ENCODE measurements at regions not wholly inside any gene's neighbourhood (a gene's known extent, or its start where the extent isn't known, plus 50 kb on each side); places are given as distances from the start of the nearest gene placed in this dataset.

GRCh38 chr18:30858560-30858959, 184.0 kb downstream of the DSC3 start:
- H3K4me3 ChIP-seq (replicated peaks in 1 of 4; ENCODE audit: control extremely low read depth in 1 of 4, insufficient read depth in 1 of 4, low read depth in 3 of 4, low read length in 4 of 4) = no peak overlapping the region
- no peaks in the 10 kb centered on the region for H3K36me3 ChIP-seq (ENCODE audit: control insufficient read depth, insufficient read depth, low read length)
- no peak overlapping the region for H3K9ac ChIP-seq (ENCODE audit: insufficient read depth, low read length)
- TF ChIP-seq CTCF (conservative IDR thresholded peaks at IDR 0.05 in 1 of 2, IDR thresholded peaks at IDR 0.05 in 1 of 2; ENCODE audit: low read depth in 1 of 2, low read length in 2 of 2) = no peak
- TF ChIP-seq EZH2 (IDR thresholded peaks at IDR 0.05; ENCODE audit: low read length, missing control alignments) = no peak
- H3K4me2 ChIP-seq (ENCODE audit: extremely low read depth, insufficient read depth, low read length) = no peak overlapping the region
- no peaks in the 10 kb centered on the region for H3K27me3 ChIP-seq (ENCODE audit: control insufficient read depth, insufficient read depth, low read length)
- no peaks in the 10 kb centered on the region for H3K9me3 ChIP-seq (ENCODE audit: control insufficient read depth, insufficient read depth, low read depth, low read length)
- H2AFZ ChIP-seq (ENCODE audit: low read length) = no peak overlapping the region
- H3K4me1 ChIP-seq (ENCODE audit: control insufficient read depth, extremely low read depth, insufficient read depth, low read length) = no peaks in the 10 kb centered on the region
- no peak for DNase-seq (ENCODE audit: low read depth in 2 of 2)
- no peaks in the 10 kb centered on the region for H3K79me2 ChIP-seq (ENCODE audit: control insufficient read depth, insufficient read depth, low read length)
- no peaks in the 10 kb centered on the region for H4K20me1 ChIP-seq (ENCODE audit: control insufficient read depth, extremely low read depth, insufficient read depth, low read length)
- no peak overlapping the region for H3K27ac ChIP-seq (ENCODE audit: insufficient read depth, low read length)

- Histone ChIP-seq H2AFZ (ENCODE audit: low read length) (no peak overlapping the region), H3K27ac (ENCODE audit: insufficient read depth, low read length) (no peak overlapping the region), H3K9ac (ENCODE audit: insufficient read depth, low read length) (no peak overlapping the region), H3K79me2 (ENCODE audit: control insufficient read depth, insufficient read depth, low read length) (no peaks in the 10 kb centered on the region), H3K4me1 (ENCODE audit: control insufficient read depth, extremely low read depth, insufficient read depth, low read length) (no peaks in the 10 kb centered on the region), H3K9me3 (ENCODE audit: control insufficient read depth, insufficient read depth, low read depth, low read length) (no peaks in the 10 kb centered on the region), H4K20me1 (ENCODE audit: control insufficient read depth, extremely low read depth, insufficient read depth, low read length) (no peaks in the 10 kb centered on the region), H3K4me2 (ENCODE audit: extremely low read depth, insufficient read depth, low read length) (no peak overlapping the region), H3K36me3 (ENCODE audit: control insufficient read depth, insufficient read depth, low read length) (no peaks in the 10 kb centered on the region), H3K4me3 (replicated peaks in 1 of 4; ENCODE audit: control extremely low read depth in 1 of 4, insufficient read depth in 1 of 4, low read depth in 3 of 4, low read length in 4 of 4) (no peak overlapping the region), H3K27me3 (ENCODE audit: control insufficient read depth, insufficient read depth, low read length) (no peaks in the 10 kb centered on the region)
- no peak for TF ChIP-seq EZH2 (IDR thresholded peaks at IDR 0.05; ENCODE audit: low read length, missing control alignments)
- TF ChIP-seq CTCF (conservative IDR thresholded peaks at IDR 0.05 in 1 of 2, IDR thresholded peaks at IDR 0.05 in 1 of 2; ENCODE audit: low read depth in 1 of 2, low read length in 2 of 2) = no peak
- no peak for DNase-seq (ENCODE audit: low read depth in 2 of 2)
These were observed 186.8 kb downstream of the DSC3 start for GRCh38 chr18:30855762-30856161.

- Histone ChIP-seq H3K36me3 (ENCODE audit: control insufficient read depth, insufficient read depth, low read length) (no peaks in the 10 kb centered on the region), H3K27ac (ENCODE audit: insufficient read depth, low read length) (no peak overlapping the region), H3K4me1 (ENCODE audit: control insufficient read depth, extremely low read depth, insufficient read depth, low read length) (no peaks in the 10 kb centered on the region), H3K9ac (ENCODE audit: insufficient read depth, low read length) (no peak overlapping the region), H2AFZ (ENCODE audit: low read length) (no peak overlapping the region), H3K4me2 (ENCODE audit: extremely low read depth, insufficient read depth, low read length) (no peak overlapping the region), H4K20me1 (ENCODE audit: control insufficient read depth, extremely low read depth, insufficient read depth, low read length) (no peaks in the 10 kb centered on the region), H3K4me3 (replicated peaks in 1 of 4; ENCODE audit: control extremely low read depth in 1 of 4, insufficient read depth in 1 of 4, low read depth in 3 of 4, low read length in 4 of 4) (no peak overlapping the region), H3K27me3 (ENCODE audit: control insufficient read depth, insufficient read depth, low read length) (no peaks in the 10 kb centered on the region), H3K79me2 (ENCODE audit: control insufficient read depth, insufficient read depth, low read length) (no peaks in the 10 kb centered on the region), H3K9me3 (ENCODE audit: control insufficient read depth, insufficient read depth, low read depth, low read length) (no peaks in the 10 kb centered on the region)
- no peak for TF ChIP-seq EZH2 (IDR thresholded peaks at IDR 0.05; ENCODE audit: low read length, missing control alignments)
- no peak for TF ChIP-seq CTCF (conservative IDR thresholded peaks at IDR 0.05 in 1 of 2, IDR thresholded peaks at IDR 0.05 in 1 of 2; ENCODE audit: low read depth in 1 of 2, low read length in 2 of 2)
- DNase-seq (ENCODE audit: low read depth in 2 of 2) = no peak
These were observed 189.6 kb downstream of the DSC3 start for GRCh38 chr18:30852980-30853379.

Measured in fibroblast of lung (primary cell).